ENCODE measurements at regions not wholly inside any gene's neighbourhood (a gene's known extent, or its start where the extent isn't known, plus 50 kb on each side); places are given as distances from the start of the nearest gene placed in this dataset.

- DNase-seq (no peak), ATAC-seq (no peak)
- peaks cover 0 to 8% (median 0%) of the 10 kb centered on the region in 3 donors for H3K9me3 ChIP-seq
- TF ChIP-seq, protein P1, sequence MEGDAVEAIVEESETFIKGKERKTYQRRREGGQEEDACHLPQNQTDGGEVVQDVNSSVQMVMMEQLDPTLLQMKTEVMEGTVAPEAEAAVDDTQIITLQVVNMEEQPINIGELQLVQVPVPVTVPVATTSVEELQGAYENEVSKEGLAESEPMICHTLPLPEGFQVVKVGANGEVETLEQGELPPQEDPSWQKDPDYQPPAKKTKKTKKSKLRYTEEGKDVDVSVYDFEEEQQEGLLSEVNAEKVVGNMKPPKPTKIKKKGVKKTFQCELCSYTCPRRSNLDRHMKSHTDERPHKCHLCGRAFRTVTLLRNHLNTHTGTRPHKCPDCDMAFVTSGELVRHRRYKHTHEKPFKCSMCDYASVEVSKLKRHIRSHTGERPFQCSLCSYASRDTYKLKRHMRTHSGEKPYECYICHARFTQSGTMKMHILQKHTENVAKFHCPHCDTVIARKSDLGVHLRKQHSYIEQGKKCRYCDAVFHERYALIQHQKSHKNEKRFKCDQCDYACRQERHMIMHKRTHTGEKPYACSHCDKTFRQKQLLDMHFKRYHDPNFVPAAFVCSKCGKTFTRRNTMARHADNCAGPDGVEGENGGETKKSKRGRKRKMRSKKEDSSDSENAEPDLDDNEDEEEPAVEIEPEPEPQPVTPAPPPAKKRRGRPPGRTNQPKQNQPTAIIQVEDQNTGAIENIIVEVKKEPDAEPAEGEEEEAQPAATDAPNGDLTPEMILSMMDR (IDR thresholded peaks at IDR 0.05) = no peak
- no peak for TF ChIP-seq POLR2A (IDR thresholded peaks at IDR 0.05)
- WGBS, 2 donors = 8 to 16% methylated on average over 13 of the region's 13 CpGs
- no peak overlapping the region for H3K4me3 ChIP-seq
- H3K4me1 ChIP-seq = no peaks in the 10 kb centered on the region
- peaks cover 21 to 53% of the 10 kb centered on the region in 2 donors for H3K27me3 ChIP-seq
- no peak overlapping the region for H3K27ac ChIP-seq
- intact Hi-C loops (cut with DNase I) = no loop called here
- H3K36me3 ChIP-seq (replicated peaks in 1 of 2; ENCODE audit: insufficient read depth in 1 of 2, low read depth in 2 of 2) = no peaks in the 10 kb centered on the region
These were observed 288.8 kb upstream of the NFE2L3 start for GRCh38 chr7:25863005-25863728.

DNA sequence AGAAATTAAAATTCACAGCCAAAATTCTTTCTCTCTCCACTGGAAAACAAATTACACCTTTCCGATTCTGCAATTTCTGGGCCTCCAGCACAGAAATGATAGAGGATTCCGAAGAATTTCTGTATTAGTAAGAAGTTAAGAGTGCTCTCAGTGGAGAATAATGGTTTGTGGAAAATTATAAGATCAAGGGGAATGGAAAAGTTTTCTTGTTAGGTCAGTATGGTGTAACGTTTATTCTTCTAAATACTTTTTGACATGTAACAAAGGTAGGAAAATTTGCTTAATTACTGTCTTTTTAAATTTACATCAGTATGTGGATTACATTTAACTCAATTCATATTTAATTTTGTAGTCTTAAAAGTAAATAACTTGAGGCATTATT lies 288.3 kb upstream of the NFE2L3 start:
- ATAC-seq (no peak), DNase-seq (no peak)
- TF ChIP-seq POLR2A (IDR thresholded peaks at IDR 0.05) = no peak
- TF ChIP-seq, protein P1 (IDR thresholded peaks at IDR 0.05) = no peak
- Histone ChIP-seq H3K27ac (no peak overlapping the region), H3K4me3 (no peak overlapping the region), H3K4me1 (no peaks in the 10 kb centered on the region), H3K9me3 (peaks cover 0 to 8% (median 0%) of the 10 kb centered on the region in 3 donors), H3K36me3 (replicated peaks in 1 of 2; ENCODE audit: insufficient read depth in 1 of 2, low read depth in 2 of 2) (no peaks in the 10 kb centered on the region), H3K27me3 (peaks cover 21 to 48% of the 10 kb centered on the region in 2 donors)
- WGBS, 2 donors = 14 to 24% methylated on average over 3 of the region's 3 CpGs
- intact Hi-C loops (cut with DNase I) = no loop called here

DNA sequence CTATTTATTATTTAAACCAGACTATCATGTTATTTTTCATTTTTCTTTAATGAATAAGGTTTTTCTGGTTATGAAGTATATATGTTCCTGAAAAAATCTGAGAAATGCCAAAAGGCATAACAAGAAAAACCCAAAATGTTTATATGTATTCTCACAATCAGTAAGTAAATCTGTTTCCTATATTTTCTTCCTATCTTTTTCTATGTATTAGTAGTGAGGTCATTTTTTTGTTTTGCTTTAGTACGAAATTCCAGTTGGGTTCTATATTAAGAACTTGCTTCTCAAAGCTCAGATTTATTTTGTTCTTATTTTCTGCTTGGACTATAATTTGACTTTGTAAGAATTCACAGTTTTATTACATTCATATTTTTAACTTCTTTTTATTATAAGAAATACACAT lies 287.5 kb upstream of the NFE2L3 start:
- 27 to 56% methylated on average over 1 of the region's 1 CpG for whole genome bisulfite sequencing, 2 donors
- Histone ChIP-seq H3K9me3 (peaks cover 0 to 8% (median 0%) of the 10 kb centered on the region in 3 donors), H3K4me3 (no peak overlapping the region), H3K4me1 (no peaks in the 10 kb centered on the region), H3K27me3 (peaks cover 15 to 40% of the 10 kb centered on the region in 2 donors), H3K27ac (no peak overlapping the region), H3K36me3 (replicated peaks in 1 of 2; ENCODE audit: insufficient read depth in 1 of 2, low read depth in 2 of 2) (no peaks in the 10 kb centered on the region)
- intact Hi-C loops (cut with DNase I) = no loop called here
- ATAC-seq = no peak
- no peak for TF ChIP-seq POLR2A (IDR thresholded peaks at IDR 0.05)
- TF ChIP-seq, protein P1 (IDR thresholded peaks at IDR 0.05) = no peak
- DNase-seq = no peak

- no peak for DNase-seq
- Histone ChIP-seq H3K36me3 (replicated peaks in 1 of 2; ENCODE audit: insufficient read depth in 1 of 2, low read depth in 2 of 2) (no peaks in the 10 kb centered on the region), H3K27me3 (peaks cover 14 to 34% of the 10 kb centered on the region in 2 donors), H3K4me3 (no peak overlapping the region), H3K9me3 (peaks cover 0 to 3% (median 0%) of the 10 kb centered on the region in 3 donors), H3K27ac (no peak overlapping the region), H3K4me1 (no peaks in the 10 kb centered on the region)
- WGBS, 2 donors = 28 to 34% methylated on average over 3 of the region's 3 CpGs
- ATAC-seq = no peak
- TF ChIP-seq, protein P1 (IDR thresholded peaks at IDR 0.05) = no peak
- intact Hi-C loops (cut with DNase I) = no loop called here
These were observed 286.9 kb upstream of the NFE2L3 start for GRCh38 chr7:25864943-25865751.
